Keratinocyte (primary cell): ENCODE measurements at regions not wholly inside any gene's neighbourhood (a gene's known extent, or its start where the extent isn't known, plus 50 kb on each side); places are given as distances from the start of the nearest gene placed in this dataset.

Experiments
- DNase-seq: peaks from one replicate; pipeline ENCODE4 v3.0.0-alpha.2; 2011; ENCODE audit warnings: low read depth, missing footprints, low spot score
- FAIRE-seq: peaks from 2 replicates; lab custom pipeline; 2011; peaks lifted over from hg19 to GRCh38; lab: Jason Lieb, UNC
- H2AFZ ChIP-seq: 2 replicates; pipeline ENCODE4 v1.6.0; 2012; ENCODE audit warnings: low read length, control low read depth, inconsistent platforms; ENCODE audit not compliant: control insufficient read depth
- H3K27ac ChIP-seq: 2 replicates; pipeline ENCODE4 v1.5.1; 2011; ENCODE audit warnings: low read length; ENCODE audit not compliant: control insufficient read depth, insufficient read depth
- H3K27me3 ChIP-seq: 3 replicates; pipeline ENCODE4 v1.6.0; 2011; ENCODE audit warnings: low read length; ENCODE audit not compliant: control insufficient read depth, insufficient read depth; ENCODE audit errors: extremely low read depth
- H3K36me3 ChIP-seq, 2 experiments: 2 replicates in 1 of 2; 3 replicates in 1 of 2; pipeline ENCODE4 v1.5.1; 2011; ENCODE audit warnings: low read length in 2 of 2, mild to moderate bottlenecking in 1 of 2; ENCODE audit not compliant: control insufficient read depth in 2 of 2, insufficient read depth in 2 of 2; ENCODE audit errors: extremely low read depth in 1 of 2
- H3K4me1 ChIP-seq: 3 replicates; pipeline ENCODE4 v1.5.1; 2011; ENCODE audit warnings: low read length; ENCODE audit not compliant: control insufficient read depth, insufficient read depth; ENCODE audit errors: extremely low read depth
- H3K4me2 ChIP-seq: 3 replicates; pipeline ENCODE4 v1.6.0; 2011; ENCODE audit warnings: low read depth, low read length; ENCODE audit not compliant: control insufficient read depth, insufficient read depth; ENCODE audit errors: extremely low read depth
- H3K4me3 ChIP-seq, 3 experiments: fragments of 200-600 bp in 1 of 3; sonication (generic) in 1 of 3; 2 replicates in 2 of 3; 3 replicates in 1 of 3; pipeline ENCODE4 v1.5.1; 2011 to 2016; ENCODE audit warnings: low read length in 3 of 3, mild to moderate bottlenecking in 3 of 3, control low read depth in 2 of 3, inconsistent platforms in 1 of 3, low read depth in 1 of 3, mixed read lengths in 1 of 3, mixed run types in 1 of 3, moderate library complexity in 1 of 3; ENCODE audit not compliant: control insufficient read depth in 2 of 3, insufficient read depth in 2 of 3; ENCODE audit errors: extremely low read depth in 1 of 3
- H3K79me2 ChIP-seq: 2 replicates; pipeline ENCODE4 v1.6.0; 2012; ENCODE audit warnings: low read length; ENCODE audit not compliant: control insufficient read depth, insufficient read depth
- H3K9ac ChIP-seq: 3 replicates; pipeline ENCODE4 v1.6.0; 2011; ENCODE audit warnings: low read length; ENCODE audit not compliant: control insufficient read depth, insufficient read depth; ENCODE audit errors: extremely low read depth
- H3K9me1 ChIP-seq: 3 replicates; pipeline ENCODE4 v1.6.0; 2011; ENCODE audit warnings: low read length; ENCODE audit not compliant: control insufficient read depth, insufficient read depth; ENCODE audit errors: extremely low read depth
- H3K9me3 ChIP-seq: 2 replicates; pipeline ENCODE4 v1.5.1; 2012; ENCODE audit warnings: low read depth, low read length; ENCODE audit not compliant: control insufficient read depth
- H4K20me1 ChIP-seq: 3 replicates; pipeline ENCODE4 v1.6.0; 2011; ENCODE audit warnings: low read length; ENCODE audit not compliant: control insufficient read depth, insufficient read depth; ENCODE audit errors: extremely low read depth
- EZH2 ChIP-seq: IDR thresholded peaks from one replicate; pipeline ENCODE4 v1.6.1; 2012; ENCODE audit warnings: inconsistent platforms, mild to moderate bottlenecking, low read length, moderate library complexity
- dilution Hi-C: fragments of 300-500 bp; cut with MboI; formaldehyde crosslinking; loops from one replicate; pipeline ENCODE4 v1.7.0; 2020; ENCODE audit warnings: low sequenced_read_pairs; ENCODE audit not compliant: extremely low pct_ligation_motif_present
- TF ChIP-seq, protein P1 (sequence below), 3 experiments: IDR thresholded peaks in 1 of 3; conservative IDR thresholded peaks in 1 of 3; optimal IDR thresholded peaks in 1 of 3; 2 replicates in 2 of 3; 3 replicates in 1 of 3; pipeline versions ENCODE3 to v1.5.1; 2011; ENCODE audit warnings: low read length in 3 of 3, mild to moderate bottlenecking in 3 of 3, moderate library complexity in 2 of 3, control low read depth in 1 of 3, inconsistent platforms in 1 of 3; ENCODE audit not compliant: insufficient read depth in 2 of 3; ENCODE audit errors: extremely low read depth in 1 of 3

GRCh38 chr6:137415127-137415833 lies 78.9 kb downstream of the OLIG3 start:
- H3K9ac ChIP-seq = peak overlapping the region; percentile 41
- peaks cover 23% of the 10 kb centered on the region for H3K27me3 ChIP-seq
- peak overlapping the region; percentile 81 for H2AFZ ChIP-seq
- peak; percentile 35 for TF ChIP-seq EZH2
- TF ChIP-seq, protein P1, sequence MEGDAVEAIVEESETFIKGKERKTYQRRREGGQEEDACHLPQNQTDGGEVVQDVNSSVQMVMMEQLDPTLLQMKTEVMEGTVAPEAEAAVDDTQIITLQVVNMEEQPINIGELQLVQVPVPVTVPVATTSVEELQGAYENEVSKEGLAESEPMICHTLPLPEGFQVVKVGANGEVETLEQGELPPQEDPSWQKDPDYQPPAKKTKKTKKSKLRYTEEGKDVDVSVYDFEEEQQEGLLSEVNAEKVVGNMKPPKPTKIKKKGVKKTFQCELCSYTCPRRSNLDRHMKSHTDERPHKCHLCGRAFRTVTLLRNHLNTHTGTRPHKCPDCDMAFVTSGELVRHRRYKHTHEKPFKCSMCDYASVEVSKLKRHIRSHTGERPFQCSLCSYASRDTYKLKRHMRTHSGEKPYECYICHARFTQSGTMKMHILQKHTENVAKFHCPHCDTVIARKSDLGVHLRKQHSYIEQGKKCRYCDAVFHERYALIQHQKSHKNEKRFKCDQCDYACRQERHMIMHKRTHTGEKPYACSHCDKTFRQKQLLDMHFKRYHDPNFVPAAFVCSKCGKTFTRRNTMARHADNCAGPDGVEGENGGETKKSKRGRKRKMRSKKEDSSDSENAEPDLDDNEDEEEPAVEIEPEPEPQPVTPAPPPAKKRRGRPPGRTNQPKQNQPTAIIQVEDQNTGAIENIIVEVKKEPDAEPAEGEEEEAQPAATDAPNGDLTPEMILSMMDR (optimal IDR thresholded peaks at IDR 0.05 in 1 of 3, IDR thresholded peaks at IDR 0.05 in 1 of 3, conservative IDR thresholded peaks at IDR 0.05 in 1 of 3; ENCODE audit: extremely low read depth in 1 of 3, insufficient read depth in 2 of 3, low read length in 3 of 3) = peak; percentile 45 to 48 (median 46)
- no peaks in the 10 kb centered on the region for H3K36me3 ChIP-seq
- H3K79me2 ChIP-seq = no peaks in the 10 kb centered on the region
- H3K27ac ChIP-seq = no peak overlapping the region
- H3K4me2 ChIP-seq = peak overlapping the region; percentile 91
- DNase-seq (no peak), FAIRE-seq (peak; percentile 46)
- dilution Hi-C loops = no loop called here
- no peaks in the 10 kb centered on the region for H3K9me1 ChIP-seq
- H3K4me3 ChIP-seq = peak overlapping the region in 2 of 3 experiments; percentile 29 to 67
- peaks cover 7% of the 10 kb centered on the region for H3K4me1 ChIP-seq
- H4K20me1 ChIP-seq = no peaks in the 10 kb centered on the region
- no peaks in the 10 kb centered on the region for H3K9me3 ChIP-seq

GRCh38 chr6:137414599-137414998 lies 79.6 kb downstream of the OLIG3 start:
- dilution Hi-C loops = no loop called here
- Histone ChIP-seq H3K27me3 (peaks cover 23% of the 10 kb centered on the region), H3K9ac (no peak overlapping the region), H2AFZ (no peak overlapping the region), H3K9me3 (no peaks in the 10 kb centered on the region), H3K4me1 (peaks cover 7% of the 10 kb centered on the region), H3K4me2 (peak overlapping the region; percentile 91), H4K20me1 (no peaks in the 10 kb centered on the region), H3K36me3 (no peaks in the 10 kb centered on the region), H3K4me3 (no peak overlapping the region), H3K27ac (no peak overlapping the region), H3K9me1 (no peaks in the 10 kb centered on the region), H3K79me2 (no peaks in the 10 kb centered on the region)
- DNase-seq (no peak), FAIRE-seq (no peak)
- TF ChIP-seq, protein P1 (optimal IDR thresholded peaks at IDR 0.05 in 1 of 3, IDR thresholded peaks at IDR 0.05 in 1 of 3, conservative IDR thresholded peaks at IDR 0.05 in 1 of 3; ENCODE audit: extremely low read depth in 1 of 3, insufficient read depth in 2 of 3, low read length in 3 of 3) = no peak
- TF ChIP-seq EZH2 = no peak
